NCI-H187 (cell line): ENCODE measurements at regions not wholly inside any gene's neighbourhood (a gene's known extent, or its start where the extent isn't known, plus 50 kb on each side); places are given as distances from the start of the nearest gene placed in this dataset.
"Not testable (repeated sequence)": the region's sequence is repeated elsewhere in the genome, so short reads cannot be mapped to it uniquely, and the experiment has no call there.

Experiments used
- DNase-seq, 2 experiments: peaks; one replicate each; lab custom pipeline; 2025; lab: John Stamatoyannopoulos, UW

GRCh38 chr3:16055606-16056211, 118.8 kb upstream of the GALNT15 start:
- DNase-seq, result no peak

- DNase-seq, result no peak
Measured at GRCh38 chr3:16056217-16056616, 118.3 kb upstream of the GALNT15 start.

DNA sequence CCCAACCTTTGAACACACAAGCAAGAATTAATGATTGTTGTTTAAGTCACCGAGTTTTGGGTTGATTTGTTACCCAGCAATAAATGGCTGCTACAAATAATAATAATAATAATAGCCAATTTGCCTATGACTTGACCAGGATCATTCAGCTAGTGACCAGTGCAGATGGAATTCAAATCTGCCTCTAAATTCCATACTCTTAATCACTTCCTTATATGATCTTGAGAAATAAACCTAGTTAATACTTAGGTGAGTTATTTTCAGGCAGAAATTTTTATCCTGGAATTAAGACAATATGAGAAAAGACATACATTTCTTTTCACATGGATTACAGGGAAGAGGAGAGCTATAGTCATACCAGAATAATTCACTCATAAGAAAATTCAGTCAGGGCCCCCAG, 116.0 kb upstream of the GALNT15 start:
- no peak for DNase-seq

GRCh38 chr3:16059081-16059537, 115.4 kb upstream of the GALNT15 start:
- DNase-seq, result no peak

DNA sequence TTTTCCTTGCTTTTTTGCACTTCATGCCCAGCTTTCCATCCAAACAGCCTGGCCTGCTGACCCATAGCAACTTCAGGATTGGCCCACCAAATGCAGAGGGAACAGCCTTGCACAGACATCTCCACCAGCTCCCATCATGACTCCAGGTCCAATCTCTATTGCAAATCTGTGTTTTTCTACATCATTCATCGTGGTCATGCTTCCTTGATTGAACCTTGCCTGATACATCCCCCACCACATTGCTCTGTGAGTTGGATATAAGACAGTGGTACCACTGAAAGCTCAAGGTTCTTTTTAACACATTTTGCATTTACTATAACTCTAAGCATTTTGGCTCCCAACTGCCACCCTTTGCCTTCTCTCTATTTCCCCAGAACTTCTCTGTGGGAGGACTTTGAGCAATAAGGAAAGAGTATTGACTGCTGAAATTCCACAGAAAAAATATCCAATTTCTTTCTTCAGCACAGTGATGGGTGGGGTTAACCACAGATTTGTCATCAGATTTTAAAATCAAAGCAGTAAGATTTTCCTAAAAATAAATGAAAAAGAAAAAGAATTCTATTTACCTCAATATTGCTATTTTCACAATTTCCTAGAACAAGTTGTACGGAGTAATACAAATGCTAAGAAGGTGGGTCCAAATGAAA, 114.6 kb upstream of the GALNT15 start:
- DNase-seq, result no peak

DNA sequence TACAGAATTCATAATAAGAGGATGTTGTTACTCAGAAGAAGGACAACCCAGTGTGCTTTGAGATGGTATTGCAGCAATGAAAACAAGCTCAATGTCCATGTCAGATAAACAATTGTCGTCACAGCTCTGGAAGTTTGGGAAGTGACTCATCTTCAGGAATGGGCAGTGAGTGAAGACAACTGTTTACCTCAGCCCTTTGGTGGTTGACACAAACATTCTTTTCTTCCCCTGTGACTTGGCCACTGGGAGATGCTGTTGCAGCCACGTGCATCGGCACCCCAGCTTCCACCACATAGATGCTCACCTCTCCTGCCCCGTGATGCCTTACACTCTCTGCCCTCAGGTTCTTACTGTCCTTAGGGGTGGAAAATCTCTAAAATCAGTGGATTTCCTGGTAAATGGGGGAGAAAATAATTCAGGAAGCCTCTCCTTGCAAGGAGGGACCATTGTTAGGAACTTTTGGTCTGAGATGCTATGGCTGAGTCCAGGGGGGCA, 114.1 kb upstream of the GALNT15 start:
- no peak for DNase-seq

- DNase-seq, result no peak
Measured at GRCh38 chr3:16060945-16061344, 113.5 kb upstream of the GALNT15 start.

GRCh38 chr3:16061491-16061890, 113.0 kb upstream of the GALNT15 start:
- DNase-seq, result no peak

DNA sequence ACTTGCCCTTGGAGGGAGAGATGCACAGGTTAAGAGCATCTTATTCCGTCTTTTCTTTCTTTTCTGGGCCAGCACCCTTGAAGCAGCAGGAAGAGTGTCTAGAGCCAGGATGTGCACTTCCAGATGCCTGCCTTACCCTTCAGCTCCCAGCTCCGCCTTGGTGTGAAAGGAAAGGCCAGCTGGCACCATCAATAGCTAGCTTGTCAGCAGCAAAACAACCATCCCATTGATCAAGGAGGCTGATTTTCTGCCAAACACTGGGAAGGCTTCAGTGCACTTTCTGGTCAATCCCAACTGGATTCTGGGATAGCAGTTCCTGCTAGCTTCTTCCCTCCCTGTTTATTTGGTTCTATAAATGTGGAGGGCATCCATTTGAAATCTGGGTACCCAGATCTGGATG, 110.9 kb upstream of the GALNT15 start:
- no peak for DNase-seq

- DNase-seq, result no peak
Measured at GRCh38 chr3:16064642-16065414, 109.7 kb upstream of the GALNT15 start.

DNA sequence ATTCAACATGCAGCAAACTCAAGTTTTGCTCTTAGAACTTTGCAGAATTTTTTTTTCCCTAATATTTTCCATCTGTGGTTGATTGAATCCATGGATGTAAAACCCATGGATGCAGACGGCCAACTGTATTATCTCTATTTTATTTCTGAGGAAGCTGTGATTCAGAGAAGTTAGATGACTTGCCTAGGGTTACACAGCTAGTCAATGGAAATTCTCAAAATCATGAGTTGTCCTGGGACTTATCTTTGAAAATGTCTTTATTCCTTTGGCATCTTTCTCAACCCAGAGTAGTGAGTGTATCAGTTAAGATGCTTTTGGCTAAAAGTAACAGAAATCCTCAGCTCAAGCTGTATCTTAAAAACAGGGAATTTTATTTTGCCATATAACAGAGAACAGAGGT, 107.9 kb upstream of the GALNT15 start:
- DNase-seq, result no peak

DNA sequence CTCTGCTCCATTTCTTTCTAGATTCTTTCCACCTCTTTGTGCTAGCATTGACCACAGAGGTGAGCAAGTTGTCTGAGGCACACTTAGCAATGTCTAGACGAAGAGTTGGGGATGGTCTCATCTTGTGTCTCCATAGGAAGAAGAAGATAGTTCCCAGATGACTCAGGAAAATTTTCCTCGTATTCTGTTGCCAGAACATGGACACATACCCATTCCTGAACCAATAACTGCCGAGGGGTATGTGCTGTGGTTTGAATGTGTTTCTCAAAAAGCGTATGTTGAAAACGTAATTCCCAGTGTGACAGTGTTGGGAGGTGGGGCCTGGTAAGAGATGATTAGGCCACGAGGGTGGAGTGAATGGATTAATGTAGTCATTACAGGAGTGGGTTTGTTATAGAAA, 107.5 kb upstream of the GALNT15 start:
- no peak for DNase-seq

DNA sequence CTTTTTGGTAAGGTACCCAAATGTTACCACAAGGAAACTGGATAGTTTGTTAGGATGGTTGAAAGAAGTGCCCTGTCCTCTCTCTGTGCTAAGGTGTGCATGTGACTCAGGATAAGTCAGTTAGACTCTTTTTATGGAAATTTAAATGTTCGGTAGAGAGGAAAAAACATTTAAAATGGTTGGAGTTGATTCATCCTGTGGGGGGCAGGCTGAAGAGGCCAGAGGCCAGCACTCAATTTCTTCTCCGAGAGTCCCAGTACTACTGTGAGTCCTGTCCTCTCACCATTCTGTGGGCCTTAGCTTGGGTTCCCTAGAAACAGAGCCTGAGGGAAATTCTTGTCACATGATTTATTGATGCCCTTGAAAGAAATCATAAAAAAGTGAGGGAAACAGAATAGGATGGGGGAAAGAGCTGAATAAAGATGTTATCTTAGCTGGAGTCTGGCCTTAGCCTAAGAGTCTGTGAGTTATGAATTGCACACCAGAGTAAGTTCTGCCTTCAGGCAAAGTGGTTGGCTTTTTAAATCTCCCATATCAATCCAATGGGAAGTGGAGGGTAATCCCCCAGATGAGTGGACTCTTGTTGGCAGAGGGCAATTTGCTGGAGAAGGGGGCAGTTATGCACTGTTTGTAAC, 106.5 kb upstream of the GALNT15 start:
- no peak for DNase-seq

GRCh38 chr3:16069149-16069922, 105.1 kb upstream of the GALNT15 start:
- no peak for DNase-seq

- DNase-seq, result no peak
Measured at GRCh38 chr3:16070707-16071106, 103.8 kb upstream of the GALNT15 start.

- no peak for DNase-seq
Measured at GRCh38 chr3:16071206-16071605, 103.3 kb upstream of the GALNT15 start.

DNA sequence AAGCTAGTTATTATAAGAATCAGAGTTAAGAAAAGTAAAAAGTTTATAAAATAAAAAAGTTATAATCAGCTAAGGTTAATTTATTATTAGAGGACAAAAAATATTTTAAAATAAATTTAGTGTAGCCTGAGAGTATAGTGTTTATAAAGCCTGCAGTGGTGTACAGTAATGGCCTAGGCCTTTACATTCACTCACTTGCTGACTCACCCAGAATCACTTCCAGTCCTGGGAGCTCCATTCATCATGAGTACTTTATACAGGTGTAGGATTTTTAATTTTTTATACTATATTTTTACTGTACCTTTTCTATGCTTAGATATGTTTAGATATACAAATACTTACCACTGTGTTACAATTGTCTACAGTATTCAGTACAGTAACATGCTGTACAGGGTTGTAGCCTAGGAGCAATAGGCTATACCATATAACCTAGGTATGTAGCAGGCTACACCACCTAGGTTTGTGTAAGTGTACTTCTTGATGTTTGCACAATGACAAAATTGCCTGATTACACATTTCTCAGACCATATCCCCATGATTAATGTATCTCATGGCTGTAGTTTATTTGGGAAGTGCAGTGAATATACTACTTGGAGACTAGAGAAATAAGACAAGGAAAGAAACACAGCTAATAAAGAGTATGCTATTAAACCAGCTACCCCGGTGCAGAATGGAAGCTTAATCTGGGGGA, 101.9 kb upstream of the GALNT15 start:
- DNase-seq, result no peak

DNA sequence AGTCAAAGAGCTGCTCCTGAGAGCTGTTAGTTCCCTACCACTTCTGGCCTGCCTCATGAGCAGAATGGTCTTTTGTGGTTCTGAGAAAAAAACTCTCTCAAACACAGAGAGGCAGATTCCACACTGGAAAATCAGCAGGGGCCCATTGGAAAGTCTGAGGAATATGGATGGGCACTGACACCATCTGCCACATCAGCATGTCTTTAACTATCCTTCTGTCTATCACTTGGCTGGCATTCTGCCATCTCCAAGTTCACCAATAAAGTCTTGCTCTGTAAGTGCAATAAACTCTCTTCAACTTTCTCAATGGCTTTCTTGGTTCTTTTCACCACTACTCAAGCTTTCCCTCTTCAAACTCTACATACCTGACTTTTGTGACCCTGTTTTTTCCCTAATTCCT, 101.3 kb upstream of the GALNT15 start:
- no peak for DNase-seq

- DNase-seq, result not testable (repeated sequence)
Measured at GRCh38 chr3:16073990-16074671, 100.3 kb upstream of the GALNT15 start.

GRCh38 chr3:16075647-16076046, 98.8 kb upstream of the GALNT15 start:
- no peak for DNase-seq

DNA sequence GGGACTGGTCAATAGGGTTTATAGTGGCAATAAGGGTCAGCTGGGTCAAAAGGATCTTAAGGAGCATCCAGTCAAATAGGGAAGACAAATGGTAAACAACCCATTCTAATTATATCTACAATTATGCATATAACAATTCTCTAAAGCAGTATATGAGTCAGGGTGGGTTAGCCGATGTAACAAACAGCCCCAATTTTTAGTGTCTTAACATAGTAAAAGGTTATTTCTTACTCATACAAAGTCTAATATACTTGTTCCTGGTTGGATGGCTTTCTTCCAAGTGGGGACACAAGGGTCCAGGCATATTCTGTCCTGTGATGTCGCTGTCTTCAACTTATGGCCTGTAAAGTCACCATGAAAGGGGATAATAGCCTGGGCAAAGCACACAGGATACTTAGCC, 97.9 kb upstream of the GALNT15 start:
- no peak for DNase-seq
